ENCODE measurements at regions not wholly inside any gene's neighbourhood (a gene's known extent, or its start where the extent isn't known, plus 50 kb on each side); places are given as distances from the start of the nearest gene placed in this dataset.
"Not testable (repeated sequence)": the region's sequence is repeated elsewhere in the genome, so short reads cannot be mapped to it uniquely, and the experiment has no call there.

DNA sequence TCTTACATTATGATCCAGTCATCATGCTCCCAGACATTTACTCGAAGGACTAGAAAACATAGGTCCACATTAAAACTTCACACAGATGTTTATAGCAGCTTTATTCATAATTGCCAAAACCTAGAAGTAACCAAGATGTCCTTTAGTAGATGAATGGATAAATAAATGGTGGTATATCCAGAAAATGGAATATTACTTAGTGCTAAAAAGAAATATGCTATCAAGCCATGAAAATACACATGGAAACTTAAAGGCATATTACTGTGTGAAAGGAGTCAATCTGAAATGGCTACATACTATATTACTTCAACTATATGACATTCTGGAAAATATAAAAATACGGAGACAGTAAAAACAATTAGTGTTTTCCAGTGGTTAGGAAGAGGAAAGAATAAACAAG lies 1039.1 kb upstream of the INTU start:
- POLR2A ChIA-PET = no interaction called here

DNA sequence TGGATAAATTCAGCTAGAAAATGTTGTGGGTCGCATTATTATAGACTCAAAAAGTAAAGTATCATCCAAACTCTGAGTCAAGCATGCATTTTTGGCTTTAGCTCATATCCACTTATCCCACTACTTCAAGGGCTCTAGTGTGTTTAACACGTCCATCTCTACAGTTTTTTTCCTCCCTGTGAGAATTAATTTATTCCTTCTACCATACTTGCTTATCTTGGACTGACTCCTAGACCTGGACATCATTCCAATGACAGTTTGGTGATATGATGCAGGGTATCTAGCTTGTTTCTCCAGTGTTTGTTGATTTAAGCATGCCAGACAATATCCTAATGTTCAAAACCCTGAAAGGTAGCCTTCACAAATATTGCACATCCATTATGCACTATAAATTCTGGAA lies 1037.1 kb upstream of the INTU start:
- CTCF ChIA-PET = no interaction called here
- POLR2A ChIA-PET = no interaction called here

More for the DNA sequence above, 1039.1 kb upstream of the INTU start:
- CTCF ChIA-PET = no interaction called here

DNA sequence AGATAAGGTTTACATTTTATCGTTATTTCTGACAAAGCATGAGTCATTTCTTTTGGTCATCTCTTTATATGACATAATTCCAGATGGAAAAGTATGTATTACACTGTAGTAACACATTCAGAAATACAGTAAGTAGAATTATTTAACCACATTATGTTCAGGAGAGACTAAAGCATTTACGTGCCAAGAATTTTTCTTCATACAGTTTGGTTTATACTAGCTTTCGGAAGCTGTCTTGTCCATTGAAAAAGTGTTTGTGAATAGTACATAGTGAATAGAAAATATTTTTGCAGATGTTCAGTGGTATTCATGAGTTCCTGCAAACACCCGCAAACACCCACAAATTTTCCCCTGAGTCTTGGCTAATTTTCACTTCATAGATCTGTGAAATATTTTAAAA lies 1033.0 kb upstream of the INTU start:
- ChIA-PET CTCF (no interaction called here), POLR2A (no interaction called here)

DNA sequence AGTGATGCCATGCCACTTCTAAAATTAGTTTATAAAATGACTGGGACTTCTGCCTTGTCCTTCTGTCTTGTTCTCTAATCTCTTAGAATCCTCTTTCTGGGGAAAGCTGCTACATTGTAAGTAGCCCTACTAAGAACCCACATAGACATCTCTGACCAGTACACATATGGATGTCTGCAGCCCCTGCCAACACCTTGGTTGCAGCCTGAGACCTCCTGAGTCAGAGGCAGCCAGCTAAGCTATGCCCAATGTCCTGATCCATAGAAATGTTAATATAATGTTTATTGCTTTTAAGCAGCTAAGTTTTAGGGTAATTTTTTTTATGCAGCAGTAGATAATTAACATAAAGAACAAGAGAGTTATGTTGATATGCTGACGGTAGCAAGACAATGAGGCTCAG lies 1029.5 kb upstream of the INTU start:
- ChIA-PET POLR2A (no interaction called here), CTCF (no interaction called here)

DNA sequence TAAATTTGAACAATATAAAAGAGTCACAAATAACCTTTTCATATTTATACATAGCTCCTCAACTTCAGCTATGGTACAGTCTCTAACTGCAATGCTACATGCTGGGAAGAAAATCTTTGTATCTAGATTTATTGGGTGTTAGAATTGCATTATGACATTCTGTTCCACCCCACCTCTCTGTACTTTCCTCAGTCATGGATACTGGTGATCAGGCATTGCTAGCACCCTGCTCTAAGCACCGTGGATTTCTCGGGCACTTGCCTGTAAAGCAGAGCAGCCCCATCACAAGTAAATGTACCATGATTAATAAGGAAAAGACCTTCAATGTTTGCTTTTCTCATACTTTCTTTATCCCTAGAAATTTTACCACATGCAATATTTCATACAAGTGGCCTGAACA lies 1028.9 kb upstream of the INTU start:
- ChIA-PET POLR2A (no interaction called here), CTCF (no interaction called here)

DNA sequence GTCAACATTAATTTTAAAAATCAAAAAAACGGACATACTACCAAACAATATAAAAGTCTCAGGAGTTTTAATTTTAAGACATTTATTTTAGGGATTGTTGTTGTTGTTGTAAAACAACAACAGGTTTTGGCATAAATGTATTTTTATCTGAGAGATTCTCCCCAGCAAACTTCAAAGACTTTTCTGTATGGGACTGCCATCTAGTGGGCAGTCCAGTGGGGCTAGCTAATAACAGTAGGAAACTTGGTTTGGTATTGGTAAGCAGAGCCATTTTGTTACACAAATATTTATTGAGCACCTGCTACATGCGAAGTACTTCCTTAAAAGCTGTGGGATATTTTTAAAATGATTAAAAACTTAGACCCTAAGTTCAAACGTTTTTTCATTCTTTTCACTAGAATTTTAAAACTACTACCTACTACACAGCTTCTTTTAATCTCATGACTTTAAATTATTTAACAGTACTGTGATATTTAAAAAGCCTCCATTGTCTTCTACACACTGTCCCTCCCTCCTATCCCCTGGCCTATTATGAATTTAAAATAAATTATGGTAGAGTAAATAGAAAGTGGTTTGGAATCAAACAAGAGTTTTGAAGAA lies 1028.4 kb upstream of the INTU start:
- CTCF ChIA-PET = no interaction called here
- POLR2A ChIA-PET = no interaction called here

DNA sequence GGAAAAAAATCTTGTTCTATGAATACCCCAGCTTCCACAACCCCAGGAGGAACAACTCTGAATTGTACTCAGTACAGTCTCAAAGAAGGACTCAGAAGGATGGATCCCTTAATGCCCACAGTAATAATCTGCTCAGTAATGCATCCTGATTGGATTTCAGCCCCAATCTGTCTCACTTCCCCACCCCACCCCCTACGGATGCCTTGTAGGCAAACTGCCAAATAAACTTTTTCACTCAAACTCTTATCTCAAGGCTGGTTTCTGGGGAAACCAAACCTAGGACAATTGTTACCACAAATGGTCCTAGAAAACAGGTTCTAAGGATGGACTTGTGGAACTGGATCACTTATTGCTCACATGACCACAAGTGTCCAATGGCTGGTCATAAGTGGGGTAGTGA lies 1021.8 kb upstream of the INTU start:
- CTCF ChIA-PET = no interaction called here
- POLR2A ChIA-PET = no interaction called here

DNA sequence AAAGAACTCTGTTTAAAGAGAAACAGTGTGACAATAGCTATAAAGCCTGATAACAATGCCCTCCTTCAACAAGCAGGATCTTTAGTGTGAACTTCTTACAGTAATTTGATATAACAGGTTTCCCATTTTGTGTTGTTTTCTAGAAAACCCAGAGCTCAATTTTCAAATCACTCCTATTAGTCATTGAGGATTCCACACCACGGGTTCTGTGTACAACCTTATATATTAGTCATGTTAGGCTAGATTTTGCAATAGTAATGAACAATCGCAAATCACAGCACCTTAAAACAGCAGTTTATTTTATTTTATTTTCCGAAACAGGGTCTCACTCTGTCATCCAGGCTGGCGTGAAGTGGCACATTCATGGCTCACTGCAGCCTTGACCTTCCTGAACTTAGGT lies 1020.9 kb upstream of the INTU start:
- POLR2A ChIA-PET = no interaction called here

DNA sequence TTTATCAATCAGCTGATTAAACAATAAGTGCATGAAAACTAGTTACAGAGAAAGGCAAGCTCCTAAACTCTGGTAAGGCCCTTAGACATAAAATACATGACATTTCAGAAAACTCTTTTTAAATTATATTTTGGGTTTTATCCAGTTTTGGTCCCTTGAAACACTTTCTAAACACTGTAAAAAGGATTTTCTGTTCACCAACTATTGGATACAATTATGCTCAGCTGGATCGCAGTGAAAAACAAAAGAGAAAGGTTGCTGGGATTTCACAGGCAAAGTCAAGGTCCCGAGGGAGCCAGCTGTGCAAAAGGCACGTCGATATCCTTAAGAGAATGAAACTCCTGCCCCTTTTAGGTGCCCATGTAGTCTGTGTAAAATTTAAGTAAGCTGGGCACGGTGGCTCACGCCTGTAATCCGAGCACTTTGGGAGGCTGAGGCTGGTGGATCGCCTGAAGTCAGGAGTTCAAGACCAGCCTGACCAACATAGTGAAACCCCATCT lies 1018.4 kb upstream of the INTU start:
- ChIA-PET CTCF (no interaction called here), POLR2A (no interaction called here)

More for the DNA sequence above, 1020.9 kb upstream of the INTU start:
- CTCF ChIA-PET = no interaction called here

DNA sequence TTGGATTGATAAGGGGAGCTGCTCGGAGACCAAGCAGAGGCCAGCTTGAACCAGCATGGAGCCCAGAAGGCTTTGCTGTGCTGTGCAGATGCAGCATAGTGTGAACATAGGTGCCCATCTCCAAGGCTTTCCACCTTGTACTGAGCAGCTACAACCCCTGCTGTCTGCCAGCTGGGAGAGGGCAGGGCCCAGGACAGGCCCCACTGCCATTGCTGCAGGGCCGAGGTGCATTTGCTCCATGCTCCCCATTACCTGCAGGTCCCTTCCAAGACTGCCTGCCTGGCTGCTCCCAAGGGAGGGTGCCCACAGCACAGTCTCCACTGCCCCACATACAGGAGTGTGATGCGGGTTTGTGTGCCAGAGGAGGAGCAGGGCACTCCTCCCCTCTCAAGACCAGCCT lies 1016.0 kb upstream of the INTU start:
- ChIA-PET POLR2A (no interaction called here), CTCF (no interaction called here)

DNA sequence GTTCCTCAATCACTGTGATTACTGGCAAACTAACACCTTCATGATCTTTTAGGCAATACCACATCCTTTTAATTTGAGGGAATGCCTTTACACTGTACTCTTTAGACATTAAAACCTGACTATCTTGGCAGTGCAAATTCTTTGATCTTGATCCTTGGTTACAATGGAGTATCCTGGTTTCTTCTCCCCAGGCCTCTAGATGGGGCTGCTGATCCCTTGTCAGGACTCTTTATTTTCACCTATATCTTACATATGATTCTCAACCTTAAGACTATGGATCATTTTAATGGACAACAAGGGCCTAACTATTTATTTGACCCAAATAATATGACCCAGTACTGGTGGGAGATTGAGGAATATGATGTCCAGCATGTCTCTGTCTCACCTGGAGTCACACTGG lies 1005.5 kb upstream of the INTU start:
- CTCF ChIA-PET = no interaction called here

DNA sequence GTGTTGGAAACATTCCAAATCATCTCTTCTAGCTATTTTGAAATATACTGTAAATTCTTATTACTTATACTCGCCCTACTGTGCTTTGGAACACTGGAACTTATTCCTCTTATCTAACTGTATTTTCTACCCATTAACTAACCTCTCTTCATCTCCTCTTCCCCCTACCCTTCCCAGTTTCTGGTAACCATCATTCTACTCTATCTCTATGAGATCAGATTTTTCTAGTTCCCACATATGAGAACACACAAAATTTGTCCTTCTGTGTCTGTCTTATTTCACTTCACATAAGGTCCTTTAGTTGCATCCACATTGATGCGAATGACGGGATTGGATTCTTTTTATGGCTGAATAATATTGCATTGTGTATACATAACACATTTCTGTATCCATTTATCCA lies 1003.8 kb upstream of the INTU start:
- ChIA-PET CTCF (no interaction called here), POLR2A (no interaction called here)

More for the DNA sequence above, 1005.5 kb upstream of the INTU start:
- POLR2A ChIA-PET = no interaction called here

DNA sequence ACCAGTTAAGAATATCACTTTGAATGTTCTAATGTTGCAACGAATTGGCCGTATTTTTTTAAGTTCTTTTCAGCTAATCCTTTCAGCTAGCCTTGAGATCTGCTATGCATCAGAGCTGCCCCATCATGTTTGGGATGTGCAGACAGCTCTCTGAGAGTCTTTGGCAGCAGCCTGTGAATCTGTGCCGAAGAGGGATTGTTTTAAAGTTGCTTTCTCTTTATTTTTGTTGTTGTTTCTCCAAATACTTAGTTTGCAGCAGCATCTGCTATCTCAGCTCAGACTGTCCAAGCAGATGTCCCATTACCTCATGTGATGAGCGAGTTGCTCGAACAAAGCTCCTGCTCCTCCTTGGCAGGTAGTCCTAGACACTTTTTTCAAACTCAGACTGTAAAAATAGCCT lies 1002.5 kb upstream of the INTU start:
- ChIA-PET POLR2A (interaction anchor here (0.5 kb wide), 1 partner anchor 11 kb away, joined by 3 read pairs; no protein-coding TSS in a partner anchor), CTCF (no interaction called here)

DNA sequence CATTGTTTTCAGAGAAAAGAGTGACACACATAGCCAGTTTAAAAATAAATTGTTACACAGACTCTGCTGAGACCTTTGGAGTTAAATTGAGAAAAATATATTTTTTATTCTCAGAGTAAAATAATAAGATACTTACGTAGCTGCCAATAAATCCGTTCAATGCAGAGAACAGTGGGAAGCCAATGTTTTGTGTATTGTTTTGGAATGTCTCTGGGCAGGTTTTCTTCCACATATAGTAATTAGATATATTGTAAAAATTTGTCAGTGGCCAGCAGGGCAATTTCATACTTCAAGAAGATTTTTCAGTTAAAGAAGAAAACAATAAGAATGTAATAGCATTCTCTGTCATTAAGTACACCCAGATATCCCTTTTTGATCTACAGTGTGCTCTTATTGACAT lies 999.5 kb upstream of the INTU start:
- ChIA-PET CTCF (no interaction called here), POLR2A (no interaction called here)

DNA sequence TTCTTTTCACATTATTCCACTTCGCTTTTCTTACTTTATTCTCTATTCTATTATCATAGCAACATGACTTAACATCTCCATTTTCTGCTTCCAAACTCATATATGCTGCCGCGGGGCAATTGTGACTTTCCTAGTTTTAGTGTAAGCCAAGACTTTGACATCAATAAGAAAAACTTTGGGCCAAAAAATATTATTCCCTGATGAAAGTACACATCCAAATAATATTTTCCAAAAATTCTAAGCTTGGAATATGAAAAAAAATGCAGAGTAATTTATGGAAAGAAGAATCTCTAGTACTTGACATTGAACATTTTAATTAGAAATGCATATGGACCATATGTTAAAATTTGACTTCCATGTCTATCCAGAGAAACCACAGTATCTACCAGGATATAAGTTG lies 995.1 kb upstream of the INTU start:
- POLR2A ChIA-PET = no interaction called here
- CTCF ChIA-PET = no interaction called here

DNA sequence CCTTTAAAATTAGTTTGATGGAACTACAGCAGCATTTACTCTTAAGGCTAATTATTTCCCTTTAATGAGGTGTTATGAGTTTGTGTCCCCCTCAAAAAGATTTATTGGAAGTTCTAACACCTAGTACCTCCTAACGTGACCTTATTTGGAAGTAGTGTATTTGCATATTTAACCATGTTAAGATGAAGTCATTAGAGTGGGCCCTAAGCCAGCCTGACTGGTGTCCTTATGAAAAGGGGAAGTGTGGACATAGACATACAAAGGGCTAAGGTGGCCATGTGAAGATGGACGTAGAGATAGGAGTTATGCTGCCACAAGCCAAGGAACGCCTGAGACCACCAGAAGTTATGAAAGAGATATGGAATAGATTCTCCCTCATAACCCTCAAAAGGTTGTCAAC lies 985.4 kb upstream of the INTU start:
- POLR2A ChIA-PET = no interaction called here
- CTCF ChIA-PET = no interaction called here

DNA sequence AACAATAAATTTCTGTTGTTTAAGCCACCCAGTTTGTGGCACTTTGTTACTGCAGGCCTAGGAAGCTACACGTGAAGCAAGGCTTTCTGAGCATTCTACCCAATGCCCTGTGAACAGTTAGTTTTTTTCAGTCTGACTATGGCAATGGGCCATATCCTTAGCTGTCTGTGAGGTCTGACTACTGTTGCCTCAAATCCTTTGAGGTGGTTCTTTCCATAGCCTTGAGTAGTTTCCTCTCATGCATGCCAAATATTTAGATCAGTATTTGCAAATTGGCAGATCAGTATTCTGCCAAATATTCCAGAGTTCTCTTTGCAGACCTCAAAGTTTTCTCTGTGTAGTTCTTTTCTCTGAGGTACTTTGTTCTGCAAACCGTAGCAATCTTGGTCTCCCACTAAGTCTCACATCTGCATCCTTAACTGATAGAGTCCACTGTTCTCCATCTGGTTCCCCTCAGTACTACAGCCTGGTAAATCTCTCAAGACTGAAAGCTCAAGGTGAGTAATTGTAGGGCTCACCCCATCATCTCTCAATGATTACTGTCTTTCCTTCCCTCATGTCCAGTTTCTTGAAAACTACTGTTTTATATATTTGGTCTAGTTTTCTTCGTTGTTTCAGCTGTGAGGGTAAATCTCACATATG lies 984.9 kb upstream of the INTU start:
- CTCF ChIA-PET = no interaction called here
- POLR2A ChIA-PET = no interaction called here

DNA sequence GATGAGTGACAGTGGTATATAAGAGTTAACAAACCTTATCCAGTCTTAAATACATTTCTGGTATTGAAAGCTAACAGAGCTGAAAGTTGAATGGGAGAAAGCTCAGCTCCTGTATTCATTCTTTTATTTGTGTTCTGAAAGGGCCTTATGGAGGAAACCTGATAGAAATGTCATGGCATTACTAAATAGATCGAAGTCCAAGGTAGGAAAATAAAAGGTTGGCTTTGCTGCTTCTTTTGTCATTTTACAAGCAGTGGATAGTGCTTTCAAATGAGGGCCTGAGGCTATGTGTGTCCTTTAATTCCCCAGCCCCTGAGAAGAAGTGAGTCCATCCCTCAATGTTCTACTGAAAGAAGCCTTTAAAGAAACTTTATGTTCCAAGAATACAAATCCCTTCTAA lies 974.3 kb upstream of the INTU start:
- POLR2A ChIA-PET = no interaction called here

DNA sequence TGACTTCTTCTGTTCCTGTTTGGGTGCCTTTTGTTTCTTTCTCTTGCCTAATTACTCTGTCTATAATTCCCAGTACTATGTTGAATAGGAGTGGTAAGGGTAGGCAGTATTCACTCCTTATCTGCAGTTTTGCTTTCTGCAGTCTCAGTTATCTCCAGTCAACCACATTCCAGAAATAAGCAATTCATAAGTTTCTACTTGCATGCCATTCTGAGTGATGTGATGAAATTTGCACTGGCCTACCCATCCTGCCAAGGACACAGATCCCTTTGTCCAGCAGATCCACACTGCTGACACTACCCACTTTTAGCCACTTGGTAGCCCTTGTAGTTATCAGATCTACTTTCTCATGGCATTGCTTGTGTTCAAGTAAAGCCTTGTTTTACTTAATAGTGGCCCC lies 971.6 kb upstream of the INTU start:
- ChIA-PET POLR2A (no interaction called here), CTCF (no interaction called here)

More for the DNA sequence above, 974.3 kb upstream of the INTU start:
- CTCF ChIA-PET = no interaction called here

DNA sequence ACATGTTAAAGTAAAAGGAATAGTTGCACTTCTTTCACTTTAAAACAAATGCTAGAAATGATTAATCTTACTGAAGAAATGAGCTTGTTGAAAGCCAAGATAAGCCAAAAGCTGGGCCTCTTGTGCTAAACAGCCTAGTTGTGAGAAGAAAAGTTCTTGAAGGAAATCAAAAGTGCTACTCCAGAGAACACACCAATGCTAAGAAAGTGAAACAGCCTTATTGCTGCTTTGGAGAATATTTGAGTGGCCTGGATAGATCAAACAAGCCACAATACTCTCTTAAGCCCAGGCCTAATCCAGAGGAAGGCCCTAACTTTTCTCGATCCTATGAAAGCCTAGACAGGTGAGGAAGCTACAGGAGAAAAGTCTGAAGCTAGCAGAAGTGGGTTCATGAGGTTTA lies 967.9 kb upstream of the INTU start:
- CTCF ChIA-PET = no interaction called here
- POLR2A ChIA-PET = no interaction called here

DNA sequence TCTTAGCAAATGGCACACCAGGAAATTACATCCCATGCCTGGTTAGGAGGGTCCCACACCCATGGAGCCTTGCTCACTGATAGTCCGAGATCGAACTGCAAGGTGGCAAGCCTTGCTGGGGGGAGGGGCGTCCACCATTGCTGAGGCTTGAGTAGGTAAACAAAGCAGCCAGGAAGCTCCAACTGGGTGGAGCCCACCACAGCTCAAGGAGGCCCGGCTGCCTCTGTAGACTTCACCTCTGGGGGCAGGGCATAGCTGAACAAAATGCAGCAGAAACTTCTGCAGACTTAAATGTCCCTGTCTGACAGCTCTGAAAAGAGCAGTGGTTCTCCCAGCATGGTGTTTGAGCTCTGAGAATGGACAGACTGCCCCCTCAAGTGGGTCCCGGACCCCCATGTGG lies 962.7 kb upstream of the INTU start:
- CTCF ChIA-PET, POLR2A ChIA-PET: not testable (repeated sequence)

DNA sequence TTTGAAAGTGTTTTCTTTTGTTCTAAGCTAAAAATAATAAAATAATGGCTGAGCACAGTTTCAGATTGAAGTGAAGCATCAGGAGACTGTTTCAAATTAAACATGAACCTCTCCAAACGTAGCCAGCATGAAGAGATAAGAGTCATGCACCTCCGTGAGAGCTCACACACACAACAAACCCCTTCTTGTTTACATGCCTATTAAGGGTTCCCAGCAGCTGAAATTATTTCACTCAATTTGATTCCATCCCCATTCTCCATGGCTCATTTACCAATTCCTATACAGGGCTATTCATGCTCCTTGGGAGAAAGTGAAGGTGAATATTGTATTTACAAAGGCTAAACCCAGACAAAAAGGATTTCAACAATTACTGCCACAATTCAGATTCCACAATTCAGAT lies 954.1 kb upstream of the INTU start:
- POLR2A ChIA-PET = no interaction called here
- CTCF ChIA-PET = no interaction called here

DNA sequence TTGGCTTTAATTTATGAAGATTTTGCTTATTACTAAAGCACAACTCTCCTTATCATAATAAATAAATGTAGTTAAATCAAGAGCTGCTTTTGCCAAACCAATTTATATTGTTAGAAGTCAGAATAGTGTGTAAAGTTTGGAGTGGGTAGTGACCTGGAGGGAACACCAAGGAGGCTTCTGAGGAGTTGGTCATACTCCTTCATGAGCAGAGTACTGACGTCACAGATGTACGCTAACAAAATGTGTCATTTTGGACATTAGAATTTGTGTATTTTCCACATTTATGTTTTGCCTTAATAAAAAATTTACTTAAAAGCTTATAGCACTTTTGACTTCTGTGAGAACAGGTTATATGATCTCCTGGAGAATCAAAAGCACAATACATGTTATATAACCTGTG lies 953.5 kb upstream of the INTU start:
- POLR2A ChIA-PET = no interaction called here
- CTCF ChIA-PET = no interaction called here

Measured in activated CD8-positive, alpha-beta memory T cell treated with anti-CD3 and anti-CD28 coated beads for 36 hours (primary cell).